ENCODE measurements at regions not wholly inside any gene's neighbourhood (a gene's known extent, or its start where the extent isn't known, plus 50 kb on each side); places are given as distances from the start of the nearest gene placed in this dataset.
"Not testable (repeated sequence)": the region's sequence is repeated elsewhere in the genome, so short reads cannot be mapped to it uniquely, and the experiment has no call there.

- H3K36me3 ChIP-seq; H3K4me1 ChIP-seq; H3K4me3 ChIP-seq; H3K27ac ChIP-seq; H3K9me3 ChIP-seq; DNase-seq; intact Hi-C loops (cut with DNase I; ENCODE audit: low total_unique reads); H3K27me3 ChIP-seq: not testable (repeated sequence)
Observed at GRCh38 chr21:5013455-5014304, 5507.7 kb upstream of the TPTE start.

DNA sequence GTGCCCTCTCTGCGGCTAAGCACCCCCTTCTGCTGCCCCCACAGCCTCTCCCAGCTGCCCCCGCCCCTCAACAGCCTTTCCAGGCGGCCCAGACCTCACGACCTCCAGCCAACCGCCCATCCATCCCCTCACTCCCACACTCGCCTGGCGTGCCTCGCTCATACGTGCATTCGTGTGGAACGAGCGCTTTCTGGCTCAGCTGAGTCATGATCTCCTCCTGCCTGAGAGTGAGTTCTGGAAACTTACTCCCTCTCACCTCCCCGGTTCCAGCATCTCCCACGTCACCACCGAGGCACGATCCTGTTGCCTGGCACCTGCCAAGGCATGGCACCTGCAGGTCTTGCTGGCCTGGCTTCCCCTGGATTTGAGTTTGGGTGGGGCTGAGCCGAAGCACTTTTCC lies 5506.2 kb upstream of the TPTE start:
- H3K36me3 ChIP-seq; intact Hi-C loops (cut with DNase I; ENCODE audit: low total_unique reads); H3K4me3 ChIP-seq; H3K27ac ChIP-seq; H3K9me3 ChIP-seq; H3K27me3 ChIP-seq; H3K4me1 ChIP-seq; DNase-seq: not testable (repeated sequence)

GRCh38 chr21:5019120-5019519 lies 5502.3 kb upstream of the TPTE start:
- H3K36me3 ChIP-seq; H3K9me3 ChIP-seq; DNase-seq; H3K27me3 ChIP-seq; H3K27ac ChIP-seq; H3K4me3 ChIP-seq; intact Hi-C loops (cut with DNase I; ENCODE audit: low total_unique reads); H3K4me1 ChIP-seq: not testable (repeated sequence)

GRCh38 chr21:5021815-5022214 lies 5499.6 kb upstream of the TPTE start:
- H3K9me3 ChIP-seq; H3K36me3 ChIP-seq; DNase-seq; H3K27me3 ChIP-seq; intact Hi-C loops (cut with DNase I; ENCODE audit: low total_unique reads); H3K4me1 ChIP-seq; H3K27ac ChIP-seq; H3K4me3 ChIP-seq: not testable (repeated sequence)

DNA sequence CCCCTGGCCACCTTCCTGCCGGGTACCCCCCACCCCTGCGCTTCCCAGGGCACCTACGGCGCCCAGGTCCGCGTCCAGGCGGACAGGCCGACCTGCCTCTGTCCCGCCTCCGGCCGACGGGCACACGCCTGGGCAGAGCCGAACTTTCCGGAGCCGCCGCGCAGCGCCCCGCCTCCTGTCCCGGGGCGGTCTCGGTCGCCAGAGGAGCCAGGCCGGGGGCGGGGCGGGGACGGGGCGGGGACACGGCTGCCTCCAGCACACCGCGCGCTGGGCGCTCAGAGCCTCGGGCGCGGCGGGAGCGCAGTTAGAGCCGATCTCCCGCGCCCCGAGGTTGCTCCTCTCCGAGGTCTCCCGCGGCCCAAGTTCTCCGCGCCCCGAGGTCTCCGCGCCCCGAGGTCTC lies 5499.1 kb upstream of the TPTE start:
- H3K27ac ChIP-seq; H3K9me3 ChIP-seq; DNase-seq; H3K4me1 ChIP-seq; H3K36me3 ChIP-seq; H3K27me3 ChIP-seq; intact Hi-C loops (cut with DNase I; ENCODE audit: low total_unique reads); H3K4me3 ChIP-seq: not testable (repeated sequence)

DNA sequence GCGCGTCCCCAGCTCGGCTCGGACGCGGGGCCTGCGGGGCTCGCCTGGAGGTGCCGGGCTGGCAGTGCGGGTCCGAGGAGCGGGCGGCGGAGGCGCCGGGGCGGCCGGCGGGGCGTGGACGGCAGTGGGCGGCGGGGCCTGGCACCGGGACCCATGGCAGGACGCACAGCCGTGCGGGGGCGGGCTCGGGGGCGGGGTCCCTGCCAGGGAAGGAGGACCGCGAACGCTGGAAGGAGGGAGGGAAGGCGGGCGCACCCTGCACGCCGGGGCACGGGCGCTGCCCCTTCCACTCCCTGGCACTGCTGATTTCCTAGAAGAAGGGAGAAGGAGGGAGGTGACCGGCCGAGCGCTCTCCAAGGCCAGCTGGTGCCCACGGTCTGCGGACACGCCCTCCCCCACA lies 5498.6 kb upstream of the TPTE start:
- H3K27me3 ChIP-seq; DNase-seq; intact Hi-C loops (cut with DNase I; ENCODE audit: low total_unique reads); H3K4me3 ChIP-seq; H3K9me3 ChIP-seq; H3K4me1 ChIP-seq; H3K27ac ChIP-seq; H3K36me3 ChIP-seq: not testable (repeated sequence)

- intact Hi-C loops (cut with DNase I; ENCODE audit: low total_unique reads); H3K27ac ChIP-seq; H3K4me3 ChIP-seq; DNase-seq; H3K9me3 ChIP-seq; H3K27me3 ChIP-seq; H3K4me1 ChIP-seq; H3K36me3 ChIP-seq: not testable (repeated sequence)
Observed at GRCh38 chr21:5035147-5035546, 5486.2 kb upstream of the TPTE start.

DNA sequence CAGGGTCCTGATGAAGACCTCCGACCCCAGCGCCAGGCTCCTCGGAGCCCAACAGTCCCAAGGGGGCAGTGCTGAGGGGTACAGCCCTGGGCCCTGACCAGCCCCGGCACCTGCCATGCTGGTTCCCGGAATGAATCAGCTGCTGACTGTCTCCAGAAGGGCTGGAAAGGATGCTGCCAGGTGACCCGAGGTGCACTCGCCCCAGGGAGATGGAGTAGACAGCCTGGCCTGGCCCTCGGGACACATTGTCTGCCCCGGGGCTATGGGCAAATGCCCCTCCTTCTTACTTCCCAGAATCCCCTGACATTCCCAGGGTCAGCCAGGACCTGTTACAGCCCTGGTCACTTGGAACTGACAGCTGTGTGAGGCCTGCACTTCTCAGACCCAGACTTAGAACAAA lies 5485.8 kb upstream of the TPTE start:
- H3K4me1 ChIP-seq; DNase-seq; H3K27me3 ChIP-seq; intact Hi-C loops (cut with DNase I; ENCODE audit: low total_unique reads); H3K9me3 ChIP-seq; H3K27ac ChIP-seq; H3K4me3 ChIP-seq; H3K36me3 ChIP-seq: not testable (repeated sequence)

DNA sequence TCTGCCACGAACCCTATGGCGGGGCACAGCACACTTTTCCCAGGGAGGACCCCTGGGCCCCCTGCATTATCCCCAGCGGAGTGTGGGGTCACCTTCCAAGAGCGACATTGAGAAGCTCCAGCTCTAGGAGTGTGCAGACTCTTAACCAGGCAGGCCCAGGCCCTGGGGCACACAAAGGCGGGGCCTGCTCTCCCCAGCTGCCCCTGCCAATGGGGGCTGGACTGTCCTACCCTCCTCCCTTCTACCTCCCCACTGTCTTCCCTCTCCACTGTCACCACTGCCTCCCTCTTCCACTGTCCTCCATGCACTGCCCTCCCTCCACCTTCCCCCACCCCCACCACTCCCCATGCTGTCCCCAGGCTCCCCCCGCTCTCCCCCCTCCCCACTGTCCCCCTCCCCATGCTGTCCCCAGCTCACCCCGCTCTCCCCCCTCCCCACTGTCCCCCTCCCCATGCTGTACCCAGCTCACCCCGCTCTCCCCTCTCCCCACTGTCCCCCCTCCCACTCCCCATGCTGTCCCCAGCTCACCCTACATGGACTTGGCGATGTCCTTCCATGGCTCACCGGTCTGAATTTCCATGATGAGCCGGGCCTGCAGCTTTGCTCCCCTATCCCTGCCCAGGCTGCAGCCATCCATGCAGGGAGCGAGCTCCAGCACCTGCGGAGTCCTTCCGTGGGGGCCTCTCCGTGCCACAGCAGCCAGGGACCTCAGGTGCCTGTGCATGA lies 5483.6 kb upstream of the TPTE start:
- not testable (repeated sequence) for H3K27me3 ChIP-seq

DNA sequence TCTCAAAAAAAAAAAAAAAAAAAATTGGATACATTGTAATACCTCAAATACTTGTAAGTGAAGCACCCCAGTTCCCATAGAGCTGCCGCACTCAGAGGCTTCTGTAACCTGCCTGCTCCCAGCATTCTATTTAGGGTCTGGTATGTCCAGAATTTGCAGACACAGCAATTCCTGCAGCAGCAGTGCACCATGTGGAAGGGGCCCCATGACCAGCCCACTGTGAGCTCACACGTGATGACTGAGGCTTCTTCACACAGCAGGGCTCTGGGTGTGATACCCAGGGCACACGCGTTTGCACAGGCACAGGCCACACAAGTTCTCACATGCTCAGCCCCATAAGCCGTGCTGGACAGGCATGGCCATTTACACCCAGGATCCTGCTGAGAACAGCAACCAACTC lies 5481.5 kb upstream of the TPTE start:
- H3K9me3 ChIP-seq; intact Hi-C loops (cut with DNase I; ENCODE audit: low total_unique reads); H3K36me3 ChIP-seq; H3K4me1 ChIP-seq; H3K4me3 ChIP-seq; DNase-seq; H3K27ac ChIP-seq; H3K27me3 ChIP-seq: not testable (repeated sequence)

More for the DNA sequence above, 5483.6 kb upstream of the TPTE start:
- H3K4me1 ChIP-seq; H3K27ac ChIP-seq; H3K4me3 ChIP-seq; DNase-seq; intact Hi-C loops (cut with DNase I; ENCODE audit: low total_unique reads); H3K9me3 ChIP-seq; H3K36me3 ChIP-seq: not testable (repeated sequence)

GRCh38 chr21:5042583-5042982 lies 5478.8 kb upstream of the TPTE start:
- H3K4me1 ChIP-seq; H3K27ac ChIP-seq; intact Hi-C loops (cut with DNase I; ENCODE audit: low total_unique reads); DNase-seq; H3K36me3 ChIP-seq; H3K9me3 ChIP-seq; H3K4me3 ChIP-seq; H3K27me3 ChIP-seq: not testable (repeated sequence)

- H3K4me1 ChIP-seq; H3K27ac ChIP-seq; H3K27me3 ChIP-seq; DNase-seq; intact Hi-C loops (cut with DNase I; ENCODE audit: low total_unique reads); H3K4me3 ChIP-seq; H3K36me3 ChIP-seq; H3K9me3 ChIP-seq: not testable (repeated sequence)
Observed at GRCh38 chr21:5044812-5045211, 5476.6 kb upstream of the TPTE start.

- intact Hi-C loops (cut with DNase I; ENCODE audit: low total_unique reads) = not testable (repeated sequence)
Observed at GRCh38 chr21:5051303-5052018, 5469.9 kb upstream of the TPTE start.

More at GRCh38 chr21:5051303-5052018, 5469.9 kb upstream of the TPTE start:
- H3K9me3 ChIP-seq, H3K4me1 ChIP-seq, DNase-seq, H3K36me3 ChIP-seq, H3K27me3 ChIP-seq, H3K27ac ChIP-seq, H3K4me3 ChIP-seq: not testable (repeated sequence)

Data from tibial artery (tissue), 4 donors.